ENCODE measurements at regions not wholly inside any gene's neighbourhood (a gene's known extent, or its start where the extent isn't known, plus 50 kb on each side); places are given as distances from the start of the nearest gene placed in this dataset.

DNA sequence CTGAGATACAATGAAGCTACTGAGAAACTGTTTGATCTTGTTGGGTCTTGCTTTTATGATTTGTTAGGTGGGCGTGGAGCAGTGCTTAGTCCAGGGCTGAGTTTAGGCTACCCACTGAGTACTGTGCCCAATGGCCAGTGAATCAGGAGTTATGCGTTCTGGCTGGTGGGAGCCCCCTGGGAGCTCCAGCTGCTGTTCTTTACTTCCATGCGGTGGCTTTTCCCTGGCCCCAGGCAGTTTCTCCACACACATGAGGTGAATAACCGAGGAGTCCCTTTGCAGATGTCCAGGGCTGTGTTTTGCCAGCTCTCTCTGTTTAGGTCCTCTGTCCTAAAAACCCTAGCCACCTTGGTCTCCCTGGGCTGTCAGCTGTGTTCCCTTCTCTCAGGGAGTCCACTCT, 106.5 kb downstream of the KLF13 start:
- no peaks in the 10 kb centered on the region for H3K9me3 Mint-ChIP-seq
- no peaks in the 10 kb centered on the region for H3K27me3 Mint-ChIP-seq
- CTCF ChIA-PET (ENCODE audit: partially characterized antibody) = interaction anchor here (0.9 to 11.9 kb wide), 12 partner anchors 9 to 233 kb away, joined by 3 to 174 read pairs (median 8); no protein-coding TSS in a partner anchor
- H3K4me3 ChIP-seq (ENCODE audit: low read length in 2 of 2) = no peak overlapping the region
- no peaks in the 10 kb centered on the region for H3K27me3 ChIP-seq (ENCODE audit: insufficient read depth, low read length)
- H3K36me3 ChIP-seq (ENCODE audit: insufficient read depth, low read length) = no peaks in the 10 kb centered on the region
- DNase-seq = no peak
- H3K4me1 ChIP-seq (ENCODE audit: insufficient read depth, low read length) = peaks cover 52% of the 10 kb centered on the region
- no peaks in the 10 kb centered on the region for H3K9me3 ChIP-seq (ENCODE audit: control insufficient read depth in 1 of 2, low read length in 2 of 2)
- H3K4me3 Mint-ChIP-seq = no peak overlapping the region
- H3K4me1 Mint-ChIP-seq = peaks cover 42 to 70% (median 57%) of the 10 kb centered on the region in 4 donors
- no peaks in the 10 kb centered on the region for H3K36me3 Mint-ChIP-seq
- peak overlapping the region; percentile 86 for H3K27ac ChIP-seq (ENCODE audit: low read depth, low read length)
- POLR2A ChIA-PET (ENCODE audit: partially characterized antibody) = interaction anchor here (0.7 to 10.9 kb wide), 8 partner anchors 40 to 218 kb away, joined by 3 to 316 read pairs (median 22); no protein-coding TSS in a partner anchor
- intact Hi-C loops (cut with micrococcal nuclease) = no loop called here
- H3K27ac Mint-ChIP-seq = peak overlapping the region; percentile 93 to 99 (median 98)

DNA sequence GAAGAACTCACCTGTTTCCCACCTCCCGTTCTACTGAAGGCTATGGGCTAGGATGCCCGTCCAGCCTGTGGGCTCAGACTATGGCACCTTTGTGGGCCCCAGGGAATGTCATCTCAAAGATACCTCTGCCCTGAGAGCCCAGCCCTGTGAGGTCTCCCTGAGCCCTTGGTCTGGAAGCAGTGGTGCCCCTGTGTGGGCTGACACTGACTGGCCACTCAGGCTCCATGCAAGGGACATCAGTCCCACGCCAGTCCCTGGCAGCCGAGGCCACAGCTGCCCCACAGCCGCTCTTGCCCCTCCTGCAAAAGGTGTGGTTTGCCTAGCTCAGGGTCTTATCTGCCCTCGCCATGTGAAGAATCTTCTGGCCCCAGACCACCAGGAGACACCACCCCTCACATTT, 106.9 kb downstream of the KLF13 start:
- Histone ChIP-seq H3K9me3 (ENCODE audit: control insufficient read depth in 1 of 2, low read length in 2 of 2) (no peaks in the 10 kb centered on the region), H3K27me3 (ENCODE audit: insufficient read depth, low read length) (no peaks in the 10 kb centered on the region), H3K4me3 (ENCODE audit: low read length in 2 of 2) (no peak overlapping the region), H3K4me1 (ENCODE audit: insufficient read depth, low read length) (peaks cover 57% of the 10 kb centered on the region), H3K27ac (ENCODE audit: low read depth, low read length) (peak overlapping the region; percentile 86), H3K36me3 (ENCODE audit: insufficient read depth, low read length) (no peaks in the 10 kb centered on the region)
- ChIA-PET CTCF (ENCODE audit: partially characterized antibody) (interaction anchor here (0.9 to 11.9 kb wide), 14 partner anchors 9 to 232 kb away, joined by 3 to 174 read pairs (median 10); no protein-coding TSS in a partner anchor), POLR2A (ENCODE audit: partially characterized antibody) (interaction anchor here (0.7 to 10.9 kb wide), 15 partner anchors 10 to 219 kb away, joined by 3 to 316 read pairs (median 26); partner anchors contain the start of gene KLF13)
- intact Hi-C loops (cut with micrococcal nuclease) = no loop called here
- peaks cover 47 to 74% (median 61%) of the 10 kb centered on the region in 4 donors for H3K4me1 Mint-ChIP-seq
- no peak for DNase-seq
- H3K4me3 Mint-ChIP-seq = peak overlapping the region in 6 of 8 donors; percentile 23 to 92 (median 86)
- H3K9me3 Mint-ChIP-seq = no peaks in the 10 kb centered on the region
- H3K27ac Mint-ChIP-seq = peak overlapping the region; percentile 93 to 99 (median 98)
- no peaks in the 10 kb centered on the region for H3K36me3 Mint-ChIP-seq
- H3K27me3 Mint-ChIP-seq = no peaks in the 10 kb centered on the region

- Mint-ChIP-seq H3K27me3 (no peaks in the 10 kb centered on the region), H3K27ac (peak overlapping the region; percentile 93 to 99 (median 98)), H3K9me3 (no peaks in the 10 kb centered on the region), H3K4me3 (peak overlapping the region; percentile 82 to 92 (median 87)), H3K4me1 (peaks cover 54 to 81% (median 66%) of the 10 kb centered on the region in 4 donors), H3K36me3 (no peaks in the 10 kb centered on the region)
- CTCF ChIA-PET (ENCODE audit: partially characterized antibody) = interaction anchor here (0.7 to 11.9 kb wide), 30 partner anchors 10 to 233 kb away, joined by 3 to 174 read pairs (median 6); no protein-coding TSS in a partner anchor
- POLR2A ChIA-PET (ENCODE audit: partially characterized antibody) = interaction anchor here (1.0 to 10.9 kb wide), 37 partner anchors 9 to 233 kb away, joined by 3 to 316 read pairs (median 10); partner anchors contain the start of gene KLF13
- peak overlapping the region; percentile 86 for H3K27ac ChIP-seq (ENCODE audit: low read depth, low read length)
- intact Hi-C loops (cut with micrococcal nuclease) = loop anchor here (2.0 kb wide), 1 partner anchor 443 kb away; the partner anchor contains the start of gene MTMR10
- H3K9me3 ChIP-seq (ENCODE audit: control insufficient read depth in 1 of 2, low read length in 2 of 2) = no peaks in the 10 kb centered on the region
- no peaks in the 10 kb centered on the region for H3K36me3 ChIP-seq (ENCODE audit: insufficient read depth, low read length)
- no peaks in the 10 kb centered on the region for H3K27me3 ChIP-seq (ENCODE audit: insufficient read depth, low read length)
- DNase-seq = no peak
- no peak overlapping the region for H3K4me3 ChIP-seq (ENCODE audit: low read length in 2 of 2)
- H3K4me1 ChIP-seq (ENCODE audit: insufficient read depth, low read length) = peaks cover 64% of the 10 kb centered on the region
Measured at GRCh38 chr15:31434275-31434587, 107.6 kb downstream of the KLF13 start.

DNA sequence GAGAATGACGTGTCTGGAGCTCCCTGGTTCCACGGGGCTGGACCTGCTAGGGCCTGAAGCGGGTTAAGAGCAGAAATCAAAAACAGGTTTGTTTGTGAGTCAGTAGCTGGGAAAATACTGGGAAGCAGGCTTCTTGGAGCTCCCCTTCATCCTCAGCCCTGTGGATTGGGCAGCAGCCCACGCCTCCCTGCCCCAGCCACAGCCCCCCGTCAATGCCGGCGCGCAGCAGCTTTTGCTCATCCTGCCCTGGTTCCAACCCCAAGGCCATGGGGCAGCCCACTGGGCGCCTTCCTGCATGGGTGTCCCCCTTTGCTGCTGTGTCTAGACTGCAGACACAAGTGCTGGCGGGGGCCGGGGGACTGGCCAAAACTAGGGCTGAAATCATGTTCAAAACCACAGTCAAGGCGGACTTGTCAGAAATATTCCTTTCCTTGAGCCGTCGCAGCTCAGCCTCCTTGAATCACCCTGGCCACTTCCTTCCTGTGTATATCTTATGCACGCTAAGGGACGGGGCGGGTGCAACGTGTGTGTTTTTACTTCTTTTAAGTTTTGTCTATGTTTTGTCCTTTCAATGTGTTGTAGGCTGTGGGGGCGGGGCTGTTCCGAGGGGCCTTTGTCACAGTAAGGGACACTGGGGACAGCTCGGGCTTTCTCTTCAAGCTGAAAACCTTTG, 108.1 kb downstream of the KLF13 start:
- intact Hi-C loops (cut with micrococcal nuclease) = loop anchor here (1.0 to 2.0 kb wide), 11 partner anchors 39 to 444 kb away; partner anchors contain the start of genes KLF13 and MTMR10
- CTCF ChIA-PET (ENCODE audit: partially characterized antibody) = interaction anchor here (0.6 to 11.9 kb wide), 37 partner anchors 11 to 233 kb away, joined by 3 to 174 read pairs (median 5); no protein-coding TSS in a partner anchor
- H3K36me3 ChIP-seq (ENCODE audit: insufficient read depth, low read length) = no peaks in the 10 kb centered on the region
- peak overlapping the region; percentile 93 to 99 (median 98) for H3K27ac Mint-ChIP-seq
- peak overlapping the region; percentile 86 for H3K27ac ChIP-seq (ENCODE audit: low read depth, low read length)
- peak overlapping the region; percentile 25 to 74 for H3K4me3 ChIP-seq (ENCODE audit: low read length in 2 of 2)
- no peaks in the 10 kb centered on the region for H3K27me3 Mint-ChIP-seq
- POLR2A ChIA-PET (ENCODE audit: partially characterized antibody) = interaction anchor here (0.6 to 10.9 kb wide), 46 partner anchors 8 to 233 kb away, joined by 3 to 316 read pairs (median 8); partner anchors contain the start of gene KLF13
- peak; percentile 78 to 93 (median 80) for DNase-seq
- peak overlapping the region; percentile 82 to 92 (median 87) for H3K4me3 Mint-ChIP-seq
- H3K4me1 Mint-ChIP-seq = peaks cover 58 to 86% (median 69%) of the 10 kb centered on the region in 4 donors
- H3K9me3 ChIP-seq (ENCODE audit: control insufficient read depth in 1 of 2, low read length in 2 of 2) = no peaks in the 10 kb centered on the region
- H3K4me1 ChIP-seq (ENCODE audit: insufficient read depth, low read length) = peaks cover 67% of the 10 kb centered on the region
- H3K9me3 Mint-ChIP-seq = no peaks in the 10 kb centered on the region
- no peaks in the 10 kb centered on the region for H3K27me3 ChIP-seq (ENCODE audit: insufficient read depth, low read length)
- H3K36me3 Mint-ChIP-seq = no peaks in the 10 kb centered on the region

DNA sequence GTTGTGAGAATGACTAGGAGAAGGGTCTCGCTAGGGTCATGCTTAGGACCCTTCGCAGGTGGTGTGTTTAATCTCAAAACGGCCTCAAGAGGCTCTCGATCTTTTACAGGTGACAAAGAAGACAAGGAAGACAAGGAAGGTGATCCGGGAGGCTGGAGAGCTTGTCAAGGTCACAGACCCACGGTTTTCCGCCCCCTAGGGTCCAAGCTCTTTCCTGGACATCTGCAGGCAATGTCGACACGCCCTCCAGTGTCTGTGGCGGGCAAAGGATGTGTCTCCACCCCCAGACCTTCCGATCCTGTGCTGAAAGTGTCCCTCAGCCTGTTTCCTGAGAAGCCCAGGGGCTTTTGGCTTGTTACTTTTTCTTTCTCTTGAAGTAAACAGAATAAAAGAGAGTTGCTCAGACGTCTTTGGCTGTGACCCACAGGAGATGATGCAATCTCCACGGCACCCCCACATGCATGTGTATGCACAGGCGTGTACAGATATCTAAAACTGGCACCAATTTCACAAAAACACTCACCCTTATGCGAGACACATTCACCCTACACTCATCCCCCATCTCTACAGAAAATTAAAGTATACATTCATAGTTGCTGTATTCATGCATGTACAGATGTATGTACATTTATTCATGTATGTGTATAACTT, 108.8 kb downstream of the KLF13 start:
- Mint-ChIP-seq H3K4me1 (peaks cover 58 to 87% (median 69%) of the 10 kb centered on the region in 4 donors), H3K36me3 (no peaks in the 10 kb centered on the region), H3K9me3 (no peaks in the 10 kb centered on the region), H3K27ac (peak overlapping the region; percentile 93 to 99 (median 98)), H3K27me3 (no peaks in the 10 kb centered on the region), H3K4me3 (peak overlapping the region; percentile 82 to 92 (median 87))
- DNase-seq = peak; percentile 84 to 95 (median 86)
- Histone ChIP-seq H3K36me3 (ENCODE audit: insufficient read depth, low read length) (no peaks in the 10 kb centered on the region), H3K4me1 (ENCODE audit: insufficient read depth, low read length) (peaks cover 74% of the 10 kb centered on the region), H3K9me3 (ENCODE audit: control insufficient read depth in 1 of 2, low read length in 2 of 2) (no peaks in the 10 kb centered on the region), H3K27ac (ENCODE audit: low read depth, low read length) (peak overlapping the region; percentile 86), H3K27me3 (ENCODE audit: insufficient read depth, low read length) (no peaks in the 10 kb centered on the region), H3K4me3 (ENCODE audit: low read length in 2 of 2) (peak overlapping the region; percentile 25 to 74)
- ChIA-PET CTCF (ENCODE audit: partially characterized antibody) (interaction anchor here (0.6 to 11.9 kb wide), 35 partner anchors 13 to 241 kb away, joined by 3 to 174 read pairs (median 6); no protein-coding TSS in a partner anchor), POLR2A (ENCODE audit: partially characterized antibody) (interaction anchor here (0.6 to 10.9 kb wide), 49 partner anchors 8 to 234 kb away, joined by 3 to 316 read pairs (median 8); partner anchors contain the start of gene KLF13)
- intact Hi-C loops (cut with micrococcal nuclease) = loop anchor here (1.0 to 2.0 kb wide), 11 partner anchors 38 to 445 kb away; partner anchors contain the start of genes KLF13 and MTMR10

DNA sequence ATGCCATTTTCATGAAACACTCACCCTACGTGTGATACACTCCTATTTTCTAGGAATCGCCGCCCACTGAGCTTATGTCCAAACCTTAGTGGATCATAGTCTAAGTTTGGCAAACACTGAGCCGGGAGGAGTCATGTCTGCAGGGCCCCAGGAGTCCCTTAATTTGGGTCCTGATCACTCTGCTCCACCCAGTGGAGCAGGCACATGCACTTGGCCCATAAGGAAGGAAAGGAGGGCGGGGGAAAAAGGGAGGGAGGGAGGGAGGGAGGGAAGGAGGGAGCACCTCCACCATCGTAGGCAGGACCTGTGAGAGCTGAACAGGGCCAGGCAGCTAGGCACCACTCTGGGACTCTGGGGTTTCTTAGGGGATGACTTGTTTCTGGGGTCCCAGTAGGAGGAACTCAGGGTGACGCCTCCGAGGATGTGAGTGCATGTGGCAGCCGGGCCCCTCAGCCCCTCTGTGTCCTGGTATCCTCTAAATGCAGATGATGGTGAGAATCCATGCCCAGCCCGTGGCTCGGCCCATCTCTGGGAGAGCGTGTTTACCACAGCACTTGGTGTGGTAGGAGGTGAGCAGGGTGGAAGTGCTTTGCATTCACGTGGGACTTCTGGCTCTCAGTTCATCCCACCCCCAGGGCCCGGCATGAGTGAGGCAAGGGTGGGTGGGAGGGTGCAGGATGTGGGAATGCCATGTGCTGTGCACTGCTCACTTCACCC, 109.4 kb downstream of the KLF13 start:
- Mint-ChIP-seq H3K27ac (peak overlapping the region; percentile 93 to 99 (median 98)), H3K4me1 (peaks cover 61 to 85% (median 72%) of the 10 kb centered on the region in 4 donors), H3K27me3 (no peaks in the 10 kb centered on the region), H3K4me3 (peak overlapping the region; percentile 82 to 92 (median 87)), H3K36me3 (no peaks in the 10 kb centered on the region), H3K9me3 (no peaks in the 10 kb centered on the region)
- ChIA-PET POLR2A (ENCODE audit: partially characterized antibody) (interaction anchor here (0.6 to 10.9 kb wide), 31 partner anchors 8 to 229 kb away, joined by 3 to 316 read pairs (median 10); partner anchors contain the start of gene KLF13), CTCF (ENCODE audit: partially characterized antibody) (interaction anchor here (0.6 to 11.9 kb wide), 23 partner anchors 18 to 242 kb away, joined by 3 to 174 read pairs (median 10); no protein-coding TSS in a partner anchor)
- Histone ChIP-seq H3K27me3 (ENCODE audit: insufficient read depth, low read length) (no peaks in the 10 kb centered on the region), H3K4me1 (ENCODE audit: insufficient read depth, low read length) (peaks cover 78% of the 10 kb centered on the region), H3K9me3 (ENCODE audit: control insufficient read depth in 1 of 2, low read length in 2 of 2) (no peaks in the 10 kb centered on the region), H3K36me3 (ENCODE audit: insufficient read depth, low read length) (no peaks in the 10 kb centered on the region), H3K27ac (ENCODE audit: low read depth, low read length) (peak overlapping the region; percentile 86), H3K4me3 (ENCODE audit: low read length in 2 of 2) (peak overlapping the region in 1 of 2 donors; percentile 25)
- intact Hi-C loops (cut with micrococcal nuclease) = loop anchor here (1.0 to 2.0 kb wide), 11 partner anchors 37 to 445 kb away; partner anchors contain the start of genes KLF13 and MTMR10
- DNase-seq = peak in 1 of 5 donors; percentile 52
